Naive thymus-derived CD4-positive, alpha-beta T cell (primary cell): ENCODE measurements at regions not wholly inside any gene's neighbourhood (a gene's known extent, or its start where the extent isn't known, plus 50 kb on each side); places are given as distances from the start of the nearest gene placed in this dataset.

Experiments used
- ATAC-seq: fragments of 150-1000 bp; cut with Tn5 transposase; 2 replicates; pipeline ENCODE4 v1.10.0; 2021; ENCODE audit warnings: mild to moderate bottlenecking, moderate library complexity
- CTCF ChIA-PET: fragments of 350-600 bp; sonication (Branson Sonifier 250); formaldehyde crosslinking; loops from one replicate; lab custom pipeline; 2021; ENCODE audit warnings: antibody characterized with exemption; lab: Charles Lee
- POLR2A ChIA-PET: fragments of 350-600 bp; sonication (Branson Sonifier 250); formaldehyde crosslinking; loops from one replicate; lab custom pipeline; 2021; ENCODE audit warnings: antibody characterized with exemption, inconsistent platforms; lab: Charles Lee
- DNase-seq, 9 donors: peaks; one replicate each; pipeline versions ENCODE4 v3.0.0 to v3.0.0-alpha.2; 2020 to 2022; ENCODE audit warnings: mixed read lengths in 1 of 9
- H3K27ac ChIP-seq: one replicate; pipeline ENCODE4 v1.7.0; 2013; ENCODE audit warnings: mild to moderate bottlenecking, low read depth, low read length, moderate library complexity
- H3K27me3 ChIP-seq, 2 donors: one replicate each; pipeline ENCODE4 v1.7.0; 2013; ENCODE audit warnings: low read length in 2 of 2, mild to moderate bottlenecking in 2 of 2, moderate library complexity in 2 of 2; ENCODE audit not compliant: control insufficient read depth in 2 of 2, insufficient read depth in 2 of 2
- H3K36me3 ChIP-seq, 3 experiments: 1 replicate in 2 of 3; 2 replicates in 1 of 3; pipeline ENCODE4 v1.7.0; 2013; ENCODE audit warnings: low read length in 3 of 3, mild to moderate bottlenecking in 3 of 3, moderate library complexity in 1 of 3; ENCODE audit not compliant: insufficient read depth in 3 of 3, control insufficient read depth in 2 of 3
- H3K4me1 ChIP-seq, 2 donors: one replicate each; pipeline ENCODE4 v1.7.0; 2013; ENCODE audit warnings: low read length in 2 of 2, mild to moderate bottlenecking in 2 of 2, moderate library complexity in 1 of 2; ENCODE audit not compliant: control insufficient read depth in 2 of 2, insufficient read depth in 2 of 2
- H3K4me3 ChIP-seq: 2 replicates; pipeline ENCODE4 v1.7.0; 2013; ENCODE audit warnings: mild to moderate bottlenecking, low read length
- H3K9me3 ChIP-seq, 3 experiments: 1 replicate in 2 of 3; 2 replicates in 1 of 3; pipeline ENCODE4 v1.7.0; 2013; ENCODE audit warnings: low read length in 3 of 3; ENCODE audit not compliant: control insufficient read depth in 2 of 3
- H3K27ac Mint-ChIP-seq, 9 donors: one replicate each; pipeline ENCODE4 v1.8.0; 2020 to 2022; ENCODE audit warnings: mixed read lengths in 9 of 9, mild to moderate bottlenecking in 8 of 9, moderate library complexity in 5 of 9, inconsistent platforms in 2 of 9
- H3K27me3 Mint-ChIP-seq, 5 donors: one replicate each; pipeline ENCODE4 v1.8.0; 2021 to 2022; ENCODE audit warnings: mixed read lengths in 5 of 5, mild to moderate bottlenecking in 1 of 5
- H3K36me3 Mint-ChIP-seq, 5 donors: one replicate each; pipeline ENCODE4 v1.8.0; 2020 to 2022; ENCODE audit warnings: mixed read lengths in 5 of 5, mild to moderate bottlenecking in 3 of 5, inconsistent platforms in 1 of 5
- H3K4me1 Mint-ChIP-seq, 7 donors: one replicate each; pipeline ENCODE4 v1.8.0; 2020 to 2022; ENCODE audit warnings: mixed read lengths in 7 of 7, mild to moderate bottlenecking in 3 of 7, inconsistent platforms in 1 of 7
- H3K4me3 Mint-ChIP-seq, 10 donors: one replicate each; pipeline ENCODE4 v1.8.0; 2020 to 2022; ENCODE audit warnings: mild to moderate bottlenecking in 10 of 10, mixed read lengths in 10 of 10, moderate library complexity in 6 of 10, inconsistent platforms in 2 of 10
- H3K9me3 Mint-ChIP-seq, 11 donors: one replicate each; pipeline ENCODE4 v1.8.0; 2020 to 2022; ENCODE audit warnings: mixed read lengths in 11 of 11, mild to moderate bottlenecking in 4 of 11, inconsistent platforms in 1 of 11, moderate library complexity in 1 of 11
- intact Hi-C, 2 donors: fragments of 100-400 bp; cut with micrococcal nuclease; formaldehyde crosslinking; loops; one replicate each; pipeline ENCODE4 v1.15.1; 2023

DNA sequence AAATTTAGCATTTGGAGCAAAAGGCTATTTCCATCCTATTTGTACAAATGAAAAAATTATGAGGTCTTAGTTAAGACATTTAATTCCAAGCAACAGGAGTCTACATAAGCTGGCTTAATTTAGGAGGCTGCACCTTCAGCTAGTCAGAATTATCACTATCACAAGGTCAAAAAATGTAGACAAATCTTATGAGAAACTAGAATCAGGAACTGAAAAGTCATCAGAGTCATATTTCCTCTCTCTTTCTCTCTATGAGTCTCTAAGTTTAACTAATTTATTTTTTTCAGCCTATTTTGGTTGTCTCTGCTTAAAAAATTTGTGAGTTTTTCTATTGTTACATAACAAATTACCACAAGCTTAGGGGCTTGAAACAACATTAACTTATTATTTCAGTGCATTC lies 807.1 kb upstream of the PRMT6 start:
- H3K9me3 ChIP-seq, result no peaks in the 10 kb centered on the region
- Mint-ChIP-seq H3K4me3 (no peak overlapping the region), H3K4me1 (no peaks in the 10 kb centered on the region), H3K27me3 (no peaks in the 10 kb centered on the region), H3K36me3 (no peaks in the 10 kb centered on the region), H3K27ac (no peak overlapping the region), H3K9me3 (peaks cover 2 to 26% (median 5%) of the 10 kb centered on the region in 11 donors)
- H3K27ac ChIP-seq, result no peak overlapping the region
- ATAC-seq (no peak), DNase-seq (no peak)
- no peak overlapping the region for H3K4me3 ChIP-seq
- ChIA-PET CTCF (no interaction called here), POLR2A (no interaction called here)
- no peaks in the 10 kb centered on the region for H3K36me3 ChIP-seq
- intact Hi-C loops, result no loop called here
- H3K27me3 ChIP-seq, result no peaks in the 10 kb centered on the region
- H3K4me1 ChIP-seq, result no peaks in the 10 kb centered on the region

DNA sequence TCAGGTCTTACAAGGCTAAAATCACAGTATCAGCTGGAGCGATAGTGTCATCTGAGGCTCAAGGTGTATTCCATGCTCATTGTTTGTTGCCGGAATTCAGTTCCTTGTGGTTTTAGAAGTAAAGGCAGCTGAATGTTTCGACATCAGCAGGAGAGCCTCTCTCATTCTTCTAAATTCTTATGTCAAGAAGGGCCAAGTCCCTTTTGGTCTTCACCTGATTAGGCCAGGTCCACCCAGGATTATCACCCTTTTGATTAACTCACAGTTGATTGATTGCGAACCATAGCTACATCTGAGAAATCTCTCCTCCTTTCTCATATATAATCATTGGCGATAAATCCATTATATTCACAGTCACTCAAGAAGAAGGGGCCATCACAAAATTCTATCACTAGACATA lies 806.7 kb upstream of the PRMT6 start:
- Mint-ChIP-seq H3K27me3 (no peaks in the 10 kb centered on the region), H3K4me3 (no peak overlapping the region), H3K36me3 (no peaks in the 10 kb centered on the region), H3K27ac (no peak overlapping the region), H3K9me3 (peaks cover 0 to 21% (median 5%) of the 10 kb centered on the region in 11 donors), H3K4me1 (no peaks in the 10 kb centered on the region)
- Histone ChIP-seq H3K4me1 (no peaks in the 10 kb centered on the region), H3K36me3 (no peaks in the 10 kb centered on the region), H3K27ac (no peak overlapping the region), H3K27me3 (no peaks in the 10 kb centered on the region), H3K9me3 (no peaks in the 10 kb centered on the region), H3K4me3 (no peak overlapping the region)
- intact Hi-C loops, result no loop called here
- DNase-seq (no peak), ATAC-seq (no peak)
- ChIA-PET CTCF (no interaction called here), POLR2A (no interaction called here)

DNA sequence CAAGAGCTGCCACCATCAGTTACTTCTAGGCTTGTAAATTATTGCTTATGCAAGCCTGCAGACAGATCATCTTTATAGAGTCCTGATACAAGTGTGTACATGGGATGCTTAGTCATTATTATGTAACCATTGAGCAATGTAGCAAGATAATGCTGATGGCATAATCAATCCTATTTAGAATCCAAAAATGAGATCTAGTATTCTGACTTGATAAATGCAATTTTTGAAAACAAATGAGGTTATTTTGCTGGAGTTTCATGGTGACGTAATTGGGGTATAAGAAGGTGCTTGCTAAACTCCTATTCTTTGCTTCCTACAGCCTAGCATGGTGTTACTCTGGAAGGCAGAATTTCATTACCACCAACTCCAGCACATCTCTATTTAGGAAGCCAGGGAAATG lies 801.7 kb upstream of the PRMT6 start:
- Mint-ChIP-seq H3K9me3 (peaks cover 3 to 30% (median 11%) of the 10 kb centered on the region in 11 donors), H3K4me1 (peaks cover 0 to 2% (median 0%) of the 10 kb centered on the region in 7 donors), H3K27me3 (no peaks in the 10 kb centered on the region), H3K4me3 (no peak overlapping the region), H3K27ac (no peak overlapping the region), H3K36me3 (no peaks in the 10 kb centered on the region)
- Histone ChIP-seq H3K36me3 (no peaks in the 10 kb centered on the region), H3K27ac (no peak overlapping the region), H3K4me3 (no peak overlapping the region), H3K27me3 (no peaks in the 10 kb centered on the region), H3K4me1 (no peaks in the 10 kb centered on the region), H3K9me3 (no peaks in the 10 kb centered on the region)
- POLR2A ChIA-PET, result no interaction called here
- ATAC-seq (no peak), DNase-seq (no peak)
- intact Hi-C loops, result no loop called here
- CTCF ChIA-PET, result no interaction called here

DNA sequence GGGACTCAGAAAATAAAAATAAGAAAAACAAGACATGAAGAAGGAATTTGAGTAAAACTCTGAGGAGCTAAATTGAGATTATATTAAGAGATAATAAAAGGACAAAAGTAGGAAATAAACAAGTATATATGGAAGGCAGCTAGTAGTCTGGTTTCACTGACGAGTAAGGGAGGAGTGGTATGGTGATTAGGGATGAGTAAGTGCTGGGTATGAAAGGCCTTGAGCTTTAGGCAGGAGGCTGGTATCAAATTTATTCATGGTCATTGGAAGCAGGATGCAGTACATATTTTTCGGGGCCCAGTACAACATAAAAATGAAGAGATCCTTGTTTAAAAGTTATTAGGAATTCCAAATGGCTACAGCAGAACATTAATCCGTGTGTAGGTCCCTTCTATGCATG lies 789.7 kb upstream of the PRMT6 start:
- POLR2A ChIA-PET, result no interaction called here
- Histone ChIP-seq H3K27ac (no peak overlapping the region), H3K36me3 (no peaks in the 10 kb centered on the region), H3K27me3 (no peaks in the 10 kb centered on the region), H3K9me3 (no peaks in the 10 kb centered on the region), H3K4me3 (no peak overlapping the region), H3K4me1 (no peaks in the 10 kb centered on the region)
- H3K9me3 Mint-ChIP-seq, result peaks cover under 1 to 53% (median 9%) of the 10 kb centered on the region in 11 donors
- intact Hi-C loops, result no loop called here
- no peak for DNase-seq
- H3K4me1 Mint-ChIP-seq, result no peaks in the 10 kb centered on the region
- H3K36me3 Mint-ChIP-seq, result no peaks in the 10 kb centered on the region
- no peaks in the 10 kb centered on the region for H3K27me3 Mint-ChIP-seq
- CTCF ChIA-PET, result no interaction called here
- no peak overlapping the region for H3K4me3 Mint-ChIP-seq
- ATAC-seq, result no peak
- H3K27ac Mint-ChIP-seq, result no peak overlapping the region

DNA sequence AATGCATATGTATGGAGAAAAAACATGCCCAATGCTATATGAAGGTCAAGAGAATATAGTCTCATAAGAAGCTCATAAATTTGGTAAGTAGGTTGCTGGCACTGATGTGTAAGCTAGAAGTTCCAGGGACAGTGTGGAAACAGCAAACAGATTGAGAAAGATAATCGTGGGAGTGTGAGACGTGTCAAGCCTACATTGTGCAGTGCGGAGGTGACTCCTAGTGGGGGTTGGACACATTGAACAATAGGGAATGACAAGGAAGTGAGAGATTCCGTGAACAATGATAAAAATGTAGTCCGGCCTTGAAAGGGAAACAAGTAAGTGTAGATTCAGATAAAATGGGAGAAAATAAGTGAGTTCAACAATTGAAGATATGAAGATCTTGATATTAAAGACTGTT lies 788.4 kb upstream of the PRMT6 start:
- H3K27me3 Mint-ChIP-seq, result no peaks in the 10 kb centered on the region
- no peak overlapping the region for H3K4me3 ChIP-seq
- no peaks in the 10 kb centered on the region for H3K36me3 ChIP-seq
- DNase-seq (no peak), ATAC-seq (no peak)
- ChIA-PET CTCF (no interaction called here), POLR2A (no interaction called here)
- no peaks in the 10 kb centered on the region for H3K4me1 ChIP-seq
- no peaks in the 10 kb centered on the region for H3K36me3 Mint-ChIP-seq
- no peak overlapping the region for H3K4me3 Mint-ChIP-seq
- no peak overlapping the region for H3K27ac Mint-ChIP-seq
- no peaks in the 10 kb centered on the region for H3K27me3 ChIP-seq
- H3K4me1 Mint-ChIP-seq, result no peaks in the 10 kb centered on the region
- H3K9me3 ChIP-seq, result no peaks in the 10 kb centered on the region
- H3K9me3 Mint-ChIP-seq, result peaks cover 0 to 47% (median 9%) of the 10 kb centered on the region in 11 donors
- H3K27ac ChIP-seq, result no peak overlapping the region
- intact Hi-C loops, result no loop called here

DNA sequence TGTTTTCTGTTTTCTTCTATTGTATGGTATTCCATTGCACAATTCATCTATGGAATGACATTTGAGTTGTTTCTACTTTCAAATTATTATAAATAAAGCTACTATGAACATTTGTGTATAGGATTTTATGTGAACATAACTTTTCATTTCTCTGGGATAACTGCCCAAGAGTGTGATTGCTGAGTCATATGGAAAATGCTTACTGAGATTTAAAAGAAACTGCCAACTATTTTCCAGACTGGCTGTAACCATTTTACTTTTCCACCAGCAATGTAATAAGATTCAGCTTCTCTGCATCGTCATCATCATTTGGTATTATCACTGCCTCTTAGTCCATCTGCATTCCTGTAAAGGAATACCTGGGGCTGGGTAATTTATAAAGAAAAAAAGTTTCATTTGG lies 779.6 kb upstream of the PRMT6 start:
- Mint-ChIP-seq H3K4me3 (no peak overlapping the region), H3K4me1 (no peaks in the 10 kb centered on the region), H3K9me3 (peaks cover 0 to 10% (median 5%) of the 10 kb centered on the region in 11 donors), H3K27ac (no peak overlapping the region), H3K36me3 (no peaks in the 10 kb centered on the region), H3K27me3 (no peaks in the 10 kb centered on the region)
- H3K27ac ChIP-seq, result no peak overlapping the region
- H3K27me3 ChIP-seq, result no peaks in the 10 kb centered on the region
- H3K4me3 ChIP-seq, result no peak overlapping the region
- H3K4me1 ChIP-seq, result no peaks in the 10 kb centered on the region
- H3K9me3 ChIP-seq, result no peaks in the 10 kb centered on the region
- H3K36me3 ChIP-seq, result no peaks in the 10 kb centered on the region
- DNase-seq (no peak), ATAC-seq (no peak)
- CTCF ChIA-PET, result no interaction called here
- intact Hi-C loops, result loop anchor here in 1 of 2 donors (10.0 kb wide), 1 partner anchor 72 kb away; no protein-coding TSS in a partner anchor
- POLR2A ChIA-PET, result no interaction called here

DNA sequence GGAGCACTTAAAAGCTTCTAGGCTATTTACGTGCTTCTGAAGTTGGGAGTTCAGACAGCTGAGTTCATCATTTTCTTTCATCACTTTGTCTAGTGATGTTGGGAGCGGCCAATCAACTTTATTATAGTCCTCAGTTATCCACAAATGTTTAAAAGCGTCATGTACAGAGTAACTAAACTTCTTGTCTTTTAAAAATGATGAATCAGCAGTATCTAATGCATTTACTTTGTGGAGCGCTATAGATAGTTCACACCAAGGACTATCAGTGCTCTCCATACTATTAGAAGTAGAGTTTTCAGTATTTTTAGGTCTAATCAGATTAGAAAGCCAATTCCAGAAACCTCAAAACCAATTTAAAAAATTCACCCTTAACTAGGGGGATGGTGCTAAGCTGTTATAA lies 778.7 kb upstream of the PRMT6 start:
- H3K36me3 Mint-ChIP-seq, result no peaks in the 10 kb centered on the region
- Histone ChIP-seq H3K27me3 (no peaks in the 10 kb centered on the region), H3K9me3 (no peaks in the 10 kb centered on the region), H3K4me1 (no peaks in the 10 kb centered on the region), H3K36me3 (no peaks in the 10 kb centered on the region), H3K27ac (no peak overlapping the region), H3K4me3 (no peak overlapping the region)
- peaks cover 0 to 10% (median 5%) of the 10 kb centered on the region in 11 donors for H3K9me3 Mint-ChIP-seq
- no peak for ATAC-seq
- H3K4me3 Mint-ChIP-seq, result no peak overlapping the region
- ChIA-PET CTCF (no interaction called here), POLR2A (no interaction called here)
- H3K4me1 Mint-ChIP-seq, result no peaks in the 10 kb centered on the region
- intact Hi-C loops, result loop anchor here in 1 of 2 donors (10.0 kb wide), 1 partner anchor 73 kb away; no protein-coding TSS in a partner anchor
- DNase-seq, result no peak
- no peaks in the 10 kb centered on the region for H3K27me3 Mint-ChIP-seq
- no peak overlapping the region for H3K27ac Mint-ChIP-seq
